GM10266 (cell line): ENCODE measurements at regions not wholly inside any gene's neighbourhood (a gene's known extent, or its start where the extent isn't known, plus 50 kb on each side); places are given as distances from the start of the nearest gene placed in this dataset.
A peak's percentile ranks its signal among the peaks of the same experiment; 100 is the strongest.

Experiments
- DNase-seq: peaks from one replicate; pipeline ENCODE4 v3.0.0; 2012; ENCODE audit errors: extremely low spot score
- CTCF ChIP-seq: IDR thresholded peaks from 2 replicates; pipeline ENCODE4 v1.5.1; 2012; ENCODE audit warnings: mild to moderate bottlenecking, low read depth; ENCODE audit not compliant: control insufficient read depth, insufficient read depth; ENCODE audit errors: missing control alignments

GRCh38 chr6:91088515-91088914, 501.6 kb upstream of the MAP3K7 start:
- TF ChIP-seq CTCF = no peak
- DNase-seq = no peak

GRCh38 chr6:91087908-91088307, 501.0 kb upstream of the MAP3K7 start:
- no peak for TF ChIP-seq CTCF
- no peak for DNase-seq

GRCh38 chr6:91083211-91083610, 496.3 kb upstream of the MAP3K7 start:
- no peak for TF ChIP-seq CTCF
- no peak for DNase-seq

GRCh38 chr6:91082311-91082832, 495.5 kb upstream of the MAP3K7 start:
- no peak for TF ChIP-seq CTCF
- DNase-seq = no peak

GRCh38 chr6:91081452-91082067, 494.7 kb upstream of the MAP3K7 start:
- DNase-seq = peak; percentile 38
- TF ChIP-seq CTCF = peak; percentile 69

GRCh38 chr6:91080871-91081270, 494.0 kb upstream of the MAP3K7 start:
- DNase-seq = no peak
- TF ChIP-seq CTCF = no peak

- DNase-seq = no peak
- no peak for TF ChIP-seq CTCF
Observed at GRCh38 chr6:91079969-91080368, 493.1 kb upstream of the MAP3K7 start.
